CD4-positive, alpha-beta T cell treated with Interleukin-1 beta for 1 hour (primary cell): ENCODE measurements at regions not wholly inside any gene's neighbourhood (a gene's known extent, or its start where the extent isn't known, plus 50 kb on each side); places are given as distances from the start of the nearest gene placed in this dataset.

Experiments used
- DNase-seq, 2 donors: peaks; one replicate each; pipeline ENCODE4 v3.0.0-alpha.2; 2020 to 2022

- no peak for DNase-seq
Measured at GRCh38 chr7:85478530-85478929, 291.7 kb upstream of the SEMA3D start.

DNA sequence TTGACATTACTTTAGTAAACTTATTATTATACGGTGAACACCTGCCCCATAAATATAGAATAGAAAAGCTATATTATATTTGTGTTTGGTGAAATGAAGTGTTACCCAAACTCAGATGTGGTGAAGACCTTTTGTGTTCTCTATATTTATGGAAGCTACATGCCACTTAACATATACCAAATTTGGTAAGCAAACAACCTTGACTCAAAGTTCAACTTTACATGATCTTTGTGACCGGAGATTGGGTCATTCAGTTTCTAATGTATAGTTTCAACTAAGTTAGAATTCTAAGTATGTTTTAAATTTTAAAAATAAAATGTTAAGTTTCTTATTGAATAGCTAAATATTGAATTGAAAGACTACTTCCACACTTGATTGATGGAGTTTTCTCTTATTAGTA, 288.6 kb upstream of the SEMA3D start:
- DNase-seq, result no peak

- no peak for DNase-seq
Measured at GRCh38 chr7:85475071-85475470, 288.2 kb upstream of the SEMA3D start.

- DNase-seq, result no peak
Measured at GRCh38 chr7:85474234-85474633, 287.4 kb upstream of the SEMA3D start.

- no peak for DNase-seq
Measured at GRCh38 chr7:85471740-85472139, 284.9 kb upstream of the SEMA3D start.

DNA sequence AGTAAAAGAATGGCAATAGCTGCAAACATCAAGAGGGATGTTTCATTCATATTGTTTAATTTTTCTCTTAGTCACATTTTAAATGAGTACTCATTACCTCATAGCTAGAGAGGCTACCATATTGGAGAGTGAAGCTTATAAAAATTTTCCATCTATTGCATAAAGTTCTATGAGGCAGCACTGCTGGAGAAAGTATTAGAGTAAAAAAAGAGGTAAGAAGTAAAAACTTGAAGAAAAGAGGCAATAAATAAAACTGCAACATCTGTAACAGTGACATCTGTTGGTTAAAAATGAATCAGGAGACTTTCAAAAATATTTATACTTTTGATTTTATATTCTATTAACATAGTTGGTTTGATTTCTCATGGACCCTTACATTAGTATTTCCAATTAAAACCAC, 284.5 kb upstream of the SEMA3D start:
- DNase-seq, result no peak

DNA sequence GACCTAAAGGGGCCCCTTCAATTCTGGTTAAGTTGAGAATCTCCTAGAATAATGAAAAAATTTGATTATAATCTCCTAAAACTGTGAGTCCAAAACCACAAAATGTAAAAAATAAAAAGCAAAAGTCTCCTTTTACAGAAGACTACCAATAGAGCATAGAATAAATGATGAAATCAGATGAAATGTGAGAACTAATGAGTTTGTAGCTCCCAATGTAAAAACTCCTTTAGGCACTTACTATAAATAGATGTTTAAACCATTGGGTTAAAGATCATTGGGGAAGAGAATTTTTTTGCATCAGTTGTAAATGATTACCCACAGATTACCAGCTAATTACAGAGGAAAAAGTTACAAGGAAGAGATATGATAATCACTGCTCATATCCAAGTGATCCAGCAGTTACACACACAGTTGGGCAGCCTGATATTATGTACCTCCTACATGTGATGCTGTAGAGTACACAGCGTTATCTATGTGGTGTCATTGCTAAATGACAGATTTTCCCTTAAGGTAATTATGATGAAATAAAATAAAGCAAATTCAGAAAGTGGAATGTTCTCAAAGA, 282.7 kb upstream of the SEMA3D start:
- no peak for DNase-seq

GRCh38 chr7:85464042-85464651, 277.3 kb upstream of the SEMA3D start:
- no peak for DNase-seq

- no peak for DNase-seq
Measured at GRCh38 chr7:85462671-85463070, 275.8 kb upstream of the SEMA3D start.

DNA sequence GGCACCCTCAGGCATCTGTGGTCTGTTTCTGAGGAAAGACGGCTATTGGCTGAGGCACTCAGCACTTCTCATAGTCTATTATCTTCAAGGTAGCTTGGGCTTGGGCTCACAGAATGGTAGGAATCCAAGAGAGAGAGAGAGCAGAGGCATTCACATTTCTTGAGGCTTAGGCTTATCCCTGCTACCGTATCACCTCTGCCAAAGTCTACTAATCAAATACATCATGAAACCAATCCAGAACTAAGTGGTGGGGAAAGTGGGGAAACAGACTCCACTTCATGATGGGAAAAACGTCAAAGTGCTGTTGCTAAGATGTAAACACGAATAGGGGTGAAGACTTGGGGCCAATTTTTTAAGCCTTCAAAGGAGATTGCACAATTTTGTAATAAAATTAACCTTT, 271.1 kb upstream of the SEMA3D start:
- DNase-seq, result no peak

- no peak for DNase-seq
Measured at GRCh38 chr7:85456254-85456653, 269.4 kb upstream of the SEMA3D start.

DNA sequence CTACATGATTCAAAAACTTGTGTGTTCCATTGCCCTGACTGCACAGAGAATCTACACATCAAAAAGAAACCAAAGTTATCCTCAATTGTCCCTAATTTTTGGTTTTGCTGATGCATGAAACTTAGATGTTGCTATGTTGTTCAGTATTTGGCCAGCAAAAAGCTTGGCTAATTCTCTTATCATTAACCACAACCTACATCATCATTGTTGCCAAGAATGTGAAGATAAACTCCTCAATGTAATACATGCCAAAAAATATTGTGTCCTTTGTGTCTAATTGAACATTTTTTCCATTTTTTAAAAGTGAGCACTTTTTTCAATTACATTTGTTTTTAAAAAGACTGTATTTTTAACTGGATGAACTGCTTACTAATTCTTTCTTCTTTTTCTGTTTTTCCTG, 268.0 kb upstream of the SEMA3D start:
- no peak for DNase-seq

GRCh38 chr7:85452674-85453073, 265.8 kb upstream of the SEMA3D start:
- no peak for DNase-seq

DNA sequence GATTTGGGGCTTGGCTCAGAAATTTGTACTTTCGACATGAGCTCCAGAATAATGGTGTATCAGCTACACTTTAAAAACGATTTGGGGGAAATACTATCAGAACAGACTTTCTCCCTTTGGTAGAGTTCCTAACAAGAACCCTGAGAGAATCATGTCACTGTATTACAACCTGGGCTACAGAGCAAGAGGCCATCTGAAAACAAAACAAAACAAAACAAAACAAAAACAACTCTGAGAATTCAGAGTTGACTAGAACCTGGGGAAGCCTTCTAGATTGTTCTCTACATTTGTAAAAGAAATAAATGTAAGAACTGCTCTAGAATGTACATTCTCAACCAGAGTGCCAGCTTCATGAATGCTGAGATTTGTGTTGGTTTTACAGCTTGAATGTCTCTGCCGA, 262.6 kb upstream of the SEMA3D start:
- DNase-seq, result no peak

- DNase-seq, result no peak
Measured at GRCh38 chr7:85447004-85447403, 260.1 kb upstream of the SEMA3D start.

DNA sequence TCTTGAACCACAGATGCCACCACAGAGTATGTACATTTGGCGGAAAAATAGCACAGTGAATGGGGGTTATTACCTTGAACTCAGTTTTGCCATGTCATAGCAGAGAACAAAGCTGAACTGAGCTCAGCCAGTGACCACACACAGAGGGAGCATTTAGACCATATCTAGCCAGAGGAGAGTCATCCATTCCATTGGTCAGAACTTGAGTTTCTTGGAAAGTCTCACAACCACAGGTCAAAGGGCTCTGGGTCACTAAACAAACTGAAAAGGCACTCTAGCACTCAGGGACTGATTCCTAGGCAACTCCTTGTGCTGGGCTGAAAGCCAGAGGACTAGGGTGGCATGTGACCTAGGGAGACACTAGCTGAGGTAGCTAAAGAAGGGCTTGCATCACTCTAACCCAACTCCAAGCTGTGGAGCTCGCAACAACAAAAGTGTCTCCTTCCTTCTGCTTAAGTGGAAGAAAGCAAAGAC, 239.7 kb upstream of the SEMA3D start:
- no peak for DNase-seq

- no peak for DNase-seq
Measured at GRCh38 chr7:85424298-85424697, 237.4 kb upstream of the SEMA3D start.

- no peak for DNase-seq
Measured at GRCh38 chr7:85423209-85423895, 236.5 kb upstream of the SEMA3D start.

DNA sequence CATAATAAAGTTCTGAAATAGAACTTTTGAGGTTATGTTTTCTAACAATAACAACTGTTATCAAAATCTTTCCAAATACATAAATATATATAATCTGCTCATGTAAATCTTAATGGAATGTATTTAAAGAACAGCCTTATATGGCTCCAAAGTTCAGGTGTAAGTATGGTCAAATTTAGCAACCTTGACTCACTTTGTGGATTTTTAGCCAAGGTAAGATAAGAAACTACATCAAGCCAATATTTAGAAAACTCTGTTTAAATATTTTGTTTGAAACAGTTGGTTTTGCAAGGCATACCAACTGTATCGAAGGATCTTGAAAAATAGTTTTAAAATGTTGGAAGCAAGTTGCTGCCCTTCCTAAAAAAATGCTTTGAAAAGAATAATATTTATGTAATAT, 228.9 kb upstream of the SEMA3D start:
- no peak for DNase-seq

DNA sequence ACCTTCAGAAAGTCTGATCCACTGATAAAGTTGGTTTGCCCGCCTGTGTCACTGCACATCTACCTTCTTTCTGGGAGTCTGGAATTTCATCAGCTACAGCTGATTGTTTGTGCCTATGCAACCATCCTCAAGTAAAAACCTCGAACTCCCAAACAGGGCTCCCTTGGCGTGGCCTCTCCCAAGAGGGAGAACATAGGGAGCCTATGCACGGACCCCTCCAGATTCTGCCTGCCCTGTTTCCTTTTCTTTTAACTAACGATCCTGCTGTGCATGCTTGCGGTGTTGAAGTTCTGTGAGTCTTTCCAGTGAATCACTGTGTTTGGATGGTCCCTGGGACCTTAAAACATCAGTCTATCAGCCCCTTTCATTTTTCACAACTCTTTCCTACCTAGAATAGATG, 226.9 kb upstream of the SEMA3D start:
- no peak for DNase-seq

GRCh38 chr7:85412912-85413311, 226.1 kb upstream of the SEMA3D start:
- DNase-seq, result no peak

GRCh38 chr7:85407391-85407790, 220.5 kb upstream of the SEMA3D start:
- DNase-seq, result no peak

- DNase-seq, result no peak
Measured at GRCh38 chr7:85405016-85405902, 218.4 kb upstream of the SEMA3D start.

DNA sequence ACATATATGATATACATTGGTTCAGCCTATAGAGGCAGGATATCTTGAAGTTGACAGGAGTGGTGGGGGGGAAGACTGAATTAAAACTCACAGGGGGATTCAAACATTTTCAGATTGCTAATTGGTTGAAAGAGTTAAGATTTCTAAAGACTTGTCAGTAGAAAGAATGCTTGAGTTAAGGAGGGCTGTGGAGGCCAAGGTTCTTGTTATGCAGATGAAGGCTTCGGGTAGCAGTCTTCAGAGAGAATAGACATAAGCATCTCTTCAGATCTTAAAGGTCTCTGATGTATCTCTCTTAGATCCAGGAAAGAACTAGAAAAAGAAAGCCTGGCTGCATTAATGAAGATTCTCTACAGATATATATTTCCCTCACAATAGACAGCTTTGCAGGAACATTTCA, 209.8 kb upstream of the SEMA3D start:
- no peak for DNase-seq
